DOHH2 (cell line): ENCODE measurements at regions not wholly inside any gene's neighbourhood (a gene's known extent, or its start where the extent isn't known, plus 50 kb on each side); places are given as distances from the start of the nearest gene placed in this dataset.

Experiments
- H3F3A ChIP-seq: fragments of 200-600 bp; sonication (generic), shearing (Covaris generic); 2 replicates; pipeline ENCODE4 v1.6.0; 2016; ENCODE audit warnings: antibody characterized with exemption, mild to moderate bottlenecking; ENCODE audit not compliant: control insufficient read depth, insufficient read depth
- H3K27ac ChIP-seq: fragments of 200-600 bp; sonication (generic); 2 replicates; pipeline ENCODE4 v1.5.1; 2014; ENCODE audit warnings: low read depth, mild to moderate bottlenecking, low read length, moderate library complexity
- H3K27me3 ChIP-seq: fragments of 200-600 bp; sonication (generic); 2 replicates; pipeline ENCODE4 v1.6.1; 2014; ENCODE audit warnings: mild to moderate bottlenecking, low read length, mixed read lengths; ENCODE audit not compliant: control insufficient read depth
- H3K36me3 ChIP-seq: fragments of 200-600 bp; sonication (generic); 2 replicates; pipeline ENCODE4 v1.6.1; 2014; ENCODE audit warnings: mild to moderate bottlenecking, low read length, moderate library complexity, mixed read lengths; ENCODE audit not compliant: control insufficient read depth
- H3K4me1 ChIP-seq: fragments of 200-600 bp; sonication (generic); 2 replicates; pipeline ENCODE4 v1.6.1; 2014; ENCODE audit warnings: mild to moderate bottlenecking, low read length, mixed read lengths; ENCODE audit not compliant: control insufficient read depth
- H3K4me2 ChIP-seq: fragments of 200-600 bp; sonication (generic); 2 replicates; pipeline ENCODE4 v1.6.0; 2014; ENCODE audit warnings: mild to moderate bottlenecking, low read length, moderate library complexity
- H3K4me3 ChIP-seq: fragments of 200-600 bp; sonication (generic); 2 replicates; pipeline ENCODE4 v1.5.1; 2014; ENCODE audit warnings: mild to moderate bottlenecking, low read length, mixed read lengths
- H3K79me2 ChIP-seq: fragments of 200-600 bp; sonication (generic); 2 replicates; pipeline ENCODE4 v1.6.1; 2014; ENCODE audit warnings: mild to moderate bottlenecking, low read length, mixed read lengths; ENCODE audit not compliant: control insufficient read depth
- H3K9me2 ChIP-seq: fragments of 200-600 bp; sonication (generic); replicated peaks from 2 replicates; pipeline ENCODE4 v1.6.1; 2014; ENCODE audit warnings: mild to moderate bottlenecking, low read length, mixed read lengths; ENCODE audit not compliant: control insufficient read depth
- H3K9me3 ChIP-seq: fragments of 200-600 bp; sonication (generic); 2 replicates; pipeline ENCODE4 v1.6.1; 2014; ENCODE audit warnings: antibody characterized with exemption, low read length, mixed read lengths; ENCODE audit not compliant: control insufficient read depth, insufficient read depth
- H4K20me1 ChIP-seq: fragments of 200-600 bp; sonication (generic); 2 replicates; pipeline ENCODE4 v1.6.0; 2014; ENCODE audit warnings: low read depth, mild to moderate bottlenecking, antibody characterized with exemption, low read length, moderate library complexity; ENCODE audit not compliant: control insufficient read depth, insufficient read depth
- EZH2phosphoT487 ChIP-seq: fragments of 200-600 bp; sonication (generic); IDR thresholded peaks from 2 replicates; pipeline ENCODE4 v1.6.1; 2017; ENCODE audit warnings: borderline replicate concordance, mild to moderate bottlenecking, antibody characterized with exemption, low read length, moderate library complexity, mixed read lengths
- TF ChIP-seq, protein P1 (sequence below): fragments of 200-600 bp; sonication (generic); IDR thresholded peaks from one replicate; pipeline ENCODE4 v1.5.1; 2014; ENCODE audit warnings: antibody characterized with exemption, mild to moderate bottlenecking, low read depth, low read length; ENCODE audit not compliant: poor library complexity, severe bottlenecking

DNA sequence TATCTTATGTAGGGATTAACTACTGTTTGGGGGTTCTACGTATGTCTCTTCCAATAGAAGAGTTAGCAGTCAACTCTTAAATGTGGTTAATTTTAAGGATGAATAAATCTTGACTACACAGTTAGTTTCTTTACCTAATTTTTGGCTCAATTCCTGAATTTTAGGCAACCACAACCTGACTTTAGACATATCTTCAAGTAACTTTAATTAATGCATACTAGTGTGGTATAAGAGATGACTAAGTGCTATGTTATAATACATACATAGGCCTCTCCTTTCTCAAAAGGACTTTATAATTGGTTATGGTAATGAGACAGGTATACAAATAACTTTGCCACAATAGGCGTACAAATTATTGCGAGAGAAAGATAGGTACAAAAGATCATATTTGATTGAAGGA, 312.0 kb downstream of the IRS1 start:
- no peaks in the 10 kb centered on the region; the same call in 1 of the 2 replicates for H3K27me3 ChIP-seq

DNA sequence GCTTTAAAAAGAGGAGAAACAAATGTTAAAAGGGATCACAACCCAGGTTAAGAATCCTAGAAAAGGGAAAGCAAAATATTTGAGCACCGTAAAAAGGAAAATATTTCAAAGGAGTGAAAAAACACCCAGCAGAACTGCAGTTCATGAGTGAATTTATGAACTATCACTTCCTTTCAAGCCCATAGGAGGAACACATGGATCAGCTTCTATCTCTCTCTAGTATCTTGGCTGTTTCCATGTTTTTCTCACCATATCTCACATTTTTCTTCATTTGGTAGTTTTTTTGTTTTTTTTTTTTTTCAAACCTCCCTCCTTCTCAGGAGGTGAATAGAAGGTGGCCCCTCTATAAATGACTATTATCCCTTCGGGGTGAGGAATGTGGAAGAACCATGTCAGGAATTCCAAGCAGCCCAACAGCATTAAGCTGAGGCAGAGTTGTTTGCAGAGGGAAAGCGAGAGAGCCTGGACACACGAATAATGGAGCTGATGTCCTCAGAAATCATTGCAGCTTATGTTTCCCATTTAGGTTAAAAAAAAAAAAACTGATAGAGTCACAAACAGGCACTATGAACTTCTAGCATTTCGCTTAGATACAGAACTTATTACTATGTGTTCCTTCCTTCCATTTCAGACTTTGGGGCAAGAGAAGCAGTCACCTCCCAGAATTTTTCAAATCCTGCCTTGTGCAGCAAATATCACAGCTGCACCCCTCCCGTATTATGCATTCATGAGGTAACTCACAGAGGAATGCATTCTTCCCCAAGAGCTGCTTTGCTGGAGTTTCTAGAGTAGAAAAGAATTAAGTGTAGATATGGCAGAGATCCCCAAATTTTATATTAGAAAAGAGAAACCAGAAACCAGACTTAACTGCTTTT, 315.6 kb downstream of the IRS1 start:
- Histone ChIP-seq H3K36me3 (no peaks in the 10 kb centered on the region), H3K79me2 (no peaks in the 10 kb centered on the region), H3K9me3 (no peaks in the 10 kb centered on the region), H3K4me1 (no peaks in the 10 kb centered on the region), H3K27me3 (no peaks in the 10 kb centered on the region; the same call in 1 of the 2 replicates), H4K20me1 (no peaks in the 10 kb centered on the region), H3F3A (no peaks in the 10 kb centered on the region), H3K4me2 (no peak overlapping the region), H3K4me3 (no peak overlapping the region), H3K27ac (no peak overlapping the region), H3K9me2 (no peaks in the 10 kb centered on the region)
- TF ChIP-seq EZH2phosphoT487, result no peak
- TF ChIP-seq, protein P1, sequence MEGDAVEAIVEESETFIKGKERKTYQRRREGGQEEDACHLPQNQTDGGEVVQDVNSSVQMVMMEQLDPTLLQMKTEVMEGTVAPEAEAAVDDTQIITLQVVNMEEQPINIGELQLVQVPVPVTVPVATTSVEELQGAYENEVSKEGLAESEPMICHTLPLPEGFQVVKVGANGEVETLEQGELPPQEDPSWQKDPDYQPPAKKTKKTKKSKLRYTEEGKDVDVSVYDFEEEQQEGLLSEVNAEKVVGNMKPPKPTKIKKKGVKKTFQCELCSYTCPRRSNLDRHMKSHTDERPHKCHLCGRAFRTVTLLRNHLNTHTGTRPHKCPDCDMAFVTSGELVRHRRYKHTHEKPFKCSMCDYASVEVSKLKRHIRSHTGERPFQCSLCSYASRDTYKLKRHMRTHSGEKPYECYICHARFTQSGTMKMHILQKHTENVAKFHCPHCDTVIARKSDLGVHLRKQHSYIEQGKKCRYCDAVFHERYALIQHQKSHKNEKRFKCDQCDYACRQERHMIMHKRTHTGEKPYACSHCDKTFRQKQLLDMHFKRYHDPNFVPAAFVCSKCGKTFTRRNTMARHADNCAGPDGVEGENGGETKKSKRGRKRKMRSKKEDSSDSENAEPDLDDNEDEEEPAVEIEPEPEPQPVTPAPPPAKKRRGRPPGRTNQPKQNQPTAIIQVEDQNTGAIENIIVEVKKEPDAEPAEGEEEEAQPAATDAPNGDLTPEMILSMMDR, result no peak

More for the DNA sequence above, 312.0 kb downstream of the IRS1 start:
- H4K20me1 ChIP-seq, result no peaks in the 10 kb centered on the region
- H3K27ac ChIP-seq, result no peak overlapping the region
- no peaks in the 10 kb centered on the region for H3K4me1 ChIP-seq
- H3K36me3 ChIP-seq, result no peaks in the 10 kb centered on the region
- no peaks in the 10 kb centered on the region for H3F3A ChIP-seq
- no peak overlapping the region for H3K4me2 ChIP-seq
- H3K79me2 ChIP-seq, result no peaks in the 10 kb centered on the region
- TF ChIP-seq EZH2phosphoT487, result no peak
- TF ChIP-seq, protein P1, result no peak
- no peaks in the 10 kb centered on the region for H3K9me3 ChIP-seq
- H3K9me2 ChIP-seq, result no peaks in the 10 kb centered on the region
- H3K4me3 ChIP-seq, result no peak overlapping the region

DNA sequence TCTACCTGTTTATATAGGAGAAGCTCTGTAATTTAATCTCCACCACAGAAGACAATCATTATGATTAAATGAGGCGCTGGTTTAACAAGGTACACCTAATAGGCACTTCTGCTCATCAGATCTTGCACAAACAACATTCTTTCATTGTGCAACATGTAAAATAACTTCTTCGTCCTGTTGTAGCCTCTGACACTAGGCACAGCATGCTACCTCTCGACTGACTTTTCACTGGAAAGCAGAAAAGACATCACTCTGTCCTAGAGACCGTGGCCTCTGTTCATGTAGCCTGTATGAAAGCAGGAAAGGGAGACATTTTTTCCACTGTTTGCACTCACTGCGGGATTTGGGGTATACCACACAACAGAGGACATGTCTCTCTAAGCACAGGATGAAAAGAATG, 316.5 kb downstream of the IRS1 start:
- H3K36me3 ChIP-seq, result no peaks in the 10 kb centered on the region
- no peaks in the 10 kb centered on the region for H4K20me1 ChIP-seq
- no peak overlapping the region for H3K4me3 ChIP-seq
- H3F3A ChIP-seq, result no peaks in the 10 kb centered on the region
- H3K4me1 ChIP-seq, result no peaks in the 10 kb centered on the region
- no peak overlapping the region for H3K4me2 ChIP-seq
- no peak overlapping the region for H3K27ac ChIP-seq
- H3K9me3 ChIP-seq, result no peaks in the 10 kb centered on the region
- no peak for TF ChIP-seq EZH2phosphoT487
- TF ChIP-seq, protein P1, result no peak
- no peaks in the 10 kb centered on the region for H3K9me2 ChIP-seq
- no peaks in the 10 kb centered on the region for H3K79me2 ChIP-seq
- H3K27me3 ChIP-seq, result no peaks in the 10 kb centered on the region; the same call in 1 of the 2 replicates
